ENCODE measurements at regions not wholly inside any gene's neighbourhood (a gene's known extent, or its start where the extent isn't known, plus 50 kb on each side); places are given as distances from the start of the nearest gene placed in this dataset.

- TF ChIP-seq ZNF609 (CRISPR knock-in tag; IDR thresholded peaks at IDR 0.05; ENCODE audit: borderline replicate concordance) (no peak), CREB1 (IDR thresholded peaks at IDR 0.05) (no peak), CREB1 (CRISPR knock-in tag; IDR thresholded peaks at IDR 0.05) (no peak), ELF3 (CRISPR knock-in tag; IDR thresholded peaks at IDR 0.05) (no peak), HNF4A (CRISPR knock-in tag; IDR thresholded peaks at IDR 0.05) (no peak), MZF1 (CRISPR knock-in tag; IDR thresholded peaks at IDR 0.05; ENCODE audit: borderline replicate concordance) (no peak), JUN (CRISPR knock-in tag; IDR thresholded peaks at IDR 0.05) (no peak), ATRX (CRISPR knock-in tag; IDR thresholded peaks at IDR 0.05; ENCODE audit: borderline replicate concordance) (no peak), HOXA7 (CRISPR knock-in tag; IDR thresholded peaks at IDR 0.05) (no peak)
Measured at GRCh38 chr9:24359046-24359445, 186.7 kb downstream of the IZUMO3 start (continued).

GRCh38 chr9:24351973-24352372 is 193.7 kb downstream of the IZUMO3 start:
- ChIA-PET CTCF (ENCODE audit: low intra/inter-chr PET ratio, low total read pairs) (no interaction called here), POLR2A (no interaction called here)
- Histone ChIP-seq H3K27me3 (ENCODE audit: control insufficient read depth in 1 of 2, insufficient read depth in 2 of 2, low read length in 2 of 2) (no peaks in the 10 kb centered on the region), H3K27ac (ENCODE audit: extremely low read length, insufficient read depth, low read length) (no peak overlapping the region), H3K79me2 (ENCODE audit: insufficient read depth, low read length) (no peaks in the 10 kb centered on the region), H3K9me3 (ENCODE audit: low read length) (peaks cover 74% of the 10 kb centered on the region), H3K36me3 (replicated peaks in 1 of 2; ENCODE audit: control insufficient read depth in 1 of 2, insufficient read depth in 2 of 2, low read length in 2 of 2) (no peaks in the 10 kb centered on the region), H4K20me1 (ENCODE audit: insufficient read depth, low read length) (no peaks in the 10 kb centered on the region), H3K4me1 (ENCODE audit: insufficient read depth, low read length) (no peaks in the 10 kb centered on the region), H3K9ac (ENCODE audit: insufficient read depth, low read depth, low read length) (no peak overlapping the region), H2AFZ (ENCODE audit: low read length) (no peak overlapping the region), H3K4me3 (replicated peaks in 1 of 3; ENCODE audit: insufficient read depth in 1 of 3, low read depth in 2 of 3, low read length in 3 of 3) (no peak overlapping the region), H3K4me2 (ENCODE audit: low read depth, low read length) (no peak overlapping the region)
- no TSS peak for BruUV-seq (replicated peaks)
- intact Hi-C loops (cut with micrococcal nuclease; ENCODE audit: unreplicated experiment) (no loop called here), in situ Hi-C loops (cut with HindIII; ENCODE audit: extremely low pct_ligation_motif_present, low pct_unique_long_range_greater_than_20kb) (no loop called here)
- ATAC-seq, result no peak
- no peak for FAIRE-seq
- DNase-seq (ENCODE audit: low spot score), result no peak
- TF ChIP-seq ZNF83 (CRISPR knock-in tag; IDR thresholded peaks at IDR 0.05; ENCODE audit: borderline replicate concordance), result no peak
- no peak for TF ChIP-seq ZNF205 (CRISPR knock-in tag; IDR thresholded peaks at IDR 0.05)
- TF ChIP-seq NR3C1 (CRISPR knock-in tag; IDR thresholded peaks at IDR 0.05), result no peak
- no peak for TF ChIP-seq ZSCAN20 (CRISPR knock-in tag; IDR thresholded peaks at IDR 0.05; ENCODE audit: borderline replicate concordance)
- no peak for TF ChIP-seq E2F1 (CRISPR knock-in tag; IDR thresholded peaks at IDR 0.05)
- TF ChIP-seq SMAD9 (CRISPR knock-in tag; IDR thresholded peaks at IDR 0.05), result no peak
